HG03432 (cell line): ENCODE measurements at regions not wholly inside any gene's neighbourhood (a gene's known extent, or its start where the extent isn't known, plus 50 kb on each side); places are given as distances from the start of the nearest gene placed in this dataset.

Experiments used
- ATAC-seq: cut with Tn5 transposase; IDR thresholded peaks from one replicate; pipeline ENCODE4 v1.9.1; 2021; ENCODE audit warnings: mild to moderate bottlenecking, moderate library complexity; ENCODE audit not compliant: unreplicated experiment

DNA sequence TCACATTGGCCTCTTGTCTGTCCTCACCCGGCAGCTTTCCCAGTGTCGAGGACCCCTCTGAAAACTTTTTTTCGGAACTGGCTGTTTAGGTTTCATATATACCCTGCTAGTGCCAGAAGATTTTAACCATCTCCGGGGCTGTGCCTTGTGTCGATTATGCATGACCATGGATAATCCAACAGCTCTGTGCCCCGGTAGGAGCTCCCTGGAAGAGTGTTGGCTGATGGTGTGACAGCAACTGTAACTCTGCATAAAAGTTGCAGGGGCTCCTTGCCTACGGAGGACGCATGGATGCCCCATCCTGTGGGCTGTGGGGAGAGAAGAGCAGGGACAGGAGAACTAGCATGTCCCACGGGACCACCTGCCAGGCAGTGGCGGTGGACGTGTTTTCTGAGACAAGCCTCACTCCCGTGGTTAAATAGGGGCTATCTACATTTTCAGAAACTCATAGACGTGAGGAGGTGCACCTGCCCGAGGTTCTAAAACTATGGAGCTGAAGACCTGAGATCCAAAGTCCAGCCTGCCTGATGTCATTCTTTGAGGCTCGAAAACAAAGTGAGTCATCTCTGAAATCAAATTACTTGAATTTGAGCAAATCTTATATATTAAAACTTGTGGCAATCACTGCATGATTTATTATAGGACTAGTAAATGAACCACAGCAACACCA is 437.2 kb upstream of the HS6ST1 start:
- peak; percentile 13 for ATAC-seq

DNA sequence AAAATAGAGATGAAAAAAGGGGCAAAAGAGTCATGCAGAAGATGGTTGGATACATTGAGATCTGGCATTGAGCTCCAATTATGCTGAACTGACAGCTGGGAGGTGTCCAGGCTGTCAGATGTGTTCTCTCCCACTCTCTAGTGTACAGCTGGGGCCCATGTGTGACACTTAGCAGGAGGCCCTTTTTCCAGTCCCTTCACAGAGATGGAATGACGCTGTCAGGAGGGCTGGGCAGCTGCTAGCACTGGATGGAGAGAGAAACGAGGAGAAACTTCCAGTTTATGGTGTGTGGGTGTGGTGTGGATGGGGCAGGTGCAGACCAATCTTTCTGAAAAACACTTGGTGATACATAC is 437.7 kb upstream of the HS6ST1 start:
- peak; percentile 39 for ATAC-seq

DNA sequence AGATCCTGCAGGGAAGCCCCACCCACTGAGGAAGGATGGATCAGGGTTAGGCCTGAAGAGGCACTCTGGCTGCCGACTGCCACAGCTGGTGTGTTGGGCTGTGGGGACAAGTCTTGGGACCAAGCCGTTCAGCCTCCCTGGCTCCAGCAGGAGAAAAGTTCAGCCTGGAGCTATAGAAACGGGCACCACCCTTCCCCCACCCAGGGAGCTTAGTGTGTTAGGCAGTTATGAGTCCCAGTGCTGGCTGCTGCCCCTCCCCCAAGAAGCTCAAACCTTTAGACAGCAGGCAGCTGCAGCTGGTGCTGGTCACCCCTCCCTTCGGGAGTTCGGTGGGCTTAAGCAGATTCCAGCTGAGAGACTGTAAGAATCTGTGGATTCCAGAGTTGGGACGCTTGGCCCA is 447.1 kb upstream of the HS6ST1 start:
- no peak for ATAC-seq

DNA sequence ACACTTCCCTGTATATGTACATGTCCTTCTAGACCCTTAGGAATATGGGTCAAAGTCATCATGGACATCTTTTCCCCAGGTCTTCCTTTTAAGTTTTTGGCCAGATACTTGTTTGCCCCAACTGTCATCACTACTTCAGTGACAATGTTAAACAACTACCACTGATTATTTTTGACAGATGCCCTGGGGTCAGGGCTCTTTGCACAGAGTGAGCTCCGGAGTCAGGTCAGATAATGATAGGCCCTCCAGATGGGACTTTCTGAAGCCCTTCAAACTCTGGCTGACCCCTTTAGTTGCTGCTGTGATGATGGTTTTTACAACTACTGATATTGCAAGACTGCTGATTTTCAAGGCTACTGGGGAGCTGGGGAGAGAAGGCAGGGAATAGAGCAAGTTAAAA is 449.4 kb upstream of the HS6ST1 start:
- no peak for ATAC-seq

- ATAC-seq, result no peak
These were observed 450.9 kb upstream of the HS6ST1 start for GRCh38 chr2:128769457-128770142.

DNA sequence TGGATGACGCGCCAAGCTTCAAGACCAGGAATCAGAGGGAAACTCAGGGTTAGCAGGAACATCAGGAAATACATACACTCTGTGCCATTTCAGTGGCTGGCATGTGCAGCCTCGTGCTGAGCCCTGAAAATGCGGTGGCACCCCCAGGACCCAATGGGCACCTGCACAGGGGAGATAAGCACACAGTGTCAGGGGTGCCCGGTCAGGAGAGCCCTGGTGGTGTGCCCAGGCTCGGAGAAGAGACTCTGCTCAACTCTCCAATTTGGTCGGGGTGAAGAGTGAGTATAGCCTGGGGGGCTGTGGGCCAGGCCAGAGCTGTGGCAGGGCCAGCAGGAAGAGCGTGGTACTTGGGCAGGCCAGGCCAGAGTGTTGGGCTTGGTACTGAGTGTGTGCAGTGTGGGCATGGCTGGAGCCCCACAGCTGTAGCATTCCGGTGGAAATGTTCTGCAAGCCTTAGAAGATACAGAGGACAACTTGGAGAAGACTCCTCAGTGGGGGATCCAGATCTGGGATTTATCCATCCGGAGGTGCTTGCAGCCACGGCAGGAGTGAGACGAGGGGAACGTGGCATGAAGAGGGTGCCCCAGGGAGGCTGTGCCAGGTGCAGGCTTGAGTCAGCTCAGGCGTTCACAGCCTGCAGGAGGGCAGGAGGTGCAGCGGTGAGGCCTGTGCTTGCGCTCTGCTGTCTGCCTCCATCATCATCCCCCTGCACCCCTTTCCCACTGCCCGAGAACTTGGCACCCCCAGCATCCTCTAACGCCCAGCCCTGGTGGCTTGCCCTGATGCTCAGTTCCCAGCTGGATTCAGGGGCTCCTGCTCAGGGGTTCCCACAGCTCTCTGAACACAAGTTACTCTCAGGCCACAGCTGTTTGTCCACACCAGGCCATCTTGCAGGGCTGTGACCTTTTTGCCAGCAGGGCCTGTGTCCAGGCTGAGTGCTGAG is 451.7 kb upstream of the HS6ST1 start:
- no peak for ATAC-seq

- no peak for ATAC-seq
These were observed 452.7 kb upstream of the HS6ST1 start for GRCh38 chr2:128771401-128771800.

DNA sequence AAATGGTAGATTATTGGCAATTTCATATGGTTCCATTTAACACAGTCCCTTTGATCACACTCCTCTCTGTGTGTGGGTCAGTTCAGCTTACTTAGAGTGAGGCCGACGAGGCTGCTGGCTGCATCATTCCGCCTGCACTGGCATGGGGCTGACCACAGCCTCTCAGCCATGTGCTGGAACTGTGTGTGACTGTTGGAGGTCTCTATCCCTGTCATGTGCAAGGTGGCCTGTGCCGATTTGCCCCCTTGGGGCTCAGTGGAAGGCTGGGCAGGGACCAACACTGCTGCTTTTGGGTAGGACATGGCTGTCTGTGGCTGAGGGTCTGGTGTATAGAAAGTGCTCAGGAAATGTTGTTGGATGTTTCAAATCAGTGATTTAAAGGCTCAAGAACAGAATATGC is 454.0 kb upstream of the HS6ST1 start:
- no peak for ATAC-seq

- no peak for ATAC-seq
These were observed 455.1 kb upstream of the HS6ST1 start for GRCh38 chr2:128773641-128774319.

DNA sequence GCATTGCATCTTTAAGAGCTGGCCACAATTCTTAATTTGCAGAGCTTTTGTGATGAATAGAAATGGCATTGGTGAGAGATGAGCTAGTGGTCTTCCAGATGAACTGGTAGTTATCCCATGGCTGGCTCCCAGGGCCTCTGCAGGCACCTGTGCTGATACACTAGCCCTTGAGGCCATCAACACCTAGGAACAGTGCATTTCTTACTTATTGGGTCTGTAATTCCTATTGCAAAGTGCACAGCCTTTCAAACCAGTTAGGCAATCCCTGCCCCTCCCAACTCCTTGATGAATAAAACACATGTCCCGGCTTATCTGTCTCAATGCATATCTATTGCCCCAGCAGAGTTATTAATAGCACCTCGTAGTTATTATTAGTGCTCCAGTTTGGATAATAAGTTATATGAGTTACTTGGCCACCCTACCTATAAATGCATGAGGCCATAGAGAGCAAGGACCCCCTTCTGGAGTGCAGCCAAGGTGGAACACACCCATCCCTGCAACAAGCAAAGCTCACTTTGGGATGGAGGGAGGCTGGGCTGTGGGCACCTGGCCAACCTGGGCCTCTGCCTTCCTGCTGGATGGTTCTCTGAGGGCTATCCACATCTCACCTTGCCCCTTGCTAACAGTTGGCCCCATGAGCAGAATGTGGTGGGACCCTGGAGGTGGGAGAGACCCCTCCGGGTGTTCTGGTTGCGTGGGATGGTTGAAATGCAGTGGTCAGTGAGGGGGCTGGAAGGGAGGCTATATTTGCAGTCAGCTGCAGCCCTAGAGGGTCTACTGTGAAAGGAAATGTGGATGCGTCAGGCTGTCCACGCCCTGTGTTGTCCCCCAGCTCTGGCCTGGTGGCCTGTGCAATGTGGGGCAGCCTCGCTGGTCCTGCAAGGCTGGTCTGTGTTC is 455.9 kb upstream of the HS6ST1 start:
- ATAC-seq, result no peak

- ATAC-seq, result no peak
These were observed 456.7 kb upstream of the HS6ST1 start for GRCh38 chr2:128775217-128775913.

GRCh38 chr2:128775914-128776285 is 457.2 kb upstream of the HS6ST1 start:
- ATAC-seq, result no peak

GRCh38 chr2:128776461-128777195 is 458.0 kb upstream of the HS6ST1 start:
- no peak for ATAC-seq

DNA sequence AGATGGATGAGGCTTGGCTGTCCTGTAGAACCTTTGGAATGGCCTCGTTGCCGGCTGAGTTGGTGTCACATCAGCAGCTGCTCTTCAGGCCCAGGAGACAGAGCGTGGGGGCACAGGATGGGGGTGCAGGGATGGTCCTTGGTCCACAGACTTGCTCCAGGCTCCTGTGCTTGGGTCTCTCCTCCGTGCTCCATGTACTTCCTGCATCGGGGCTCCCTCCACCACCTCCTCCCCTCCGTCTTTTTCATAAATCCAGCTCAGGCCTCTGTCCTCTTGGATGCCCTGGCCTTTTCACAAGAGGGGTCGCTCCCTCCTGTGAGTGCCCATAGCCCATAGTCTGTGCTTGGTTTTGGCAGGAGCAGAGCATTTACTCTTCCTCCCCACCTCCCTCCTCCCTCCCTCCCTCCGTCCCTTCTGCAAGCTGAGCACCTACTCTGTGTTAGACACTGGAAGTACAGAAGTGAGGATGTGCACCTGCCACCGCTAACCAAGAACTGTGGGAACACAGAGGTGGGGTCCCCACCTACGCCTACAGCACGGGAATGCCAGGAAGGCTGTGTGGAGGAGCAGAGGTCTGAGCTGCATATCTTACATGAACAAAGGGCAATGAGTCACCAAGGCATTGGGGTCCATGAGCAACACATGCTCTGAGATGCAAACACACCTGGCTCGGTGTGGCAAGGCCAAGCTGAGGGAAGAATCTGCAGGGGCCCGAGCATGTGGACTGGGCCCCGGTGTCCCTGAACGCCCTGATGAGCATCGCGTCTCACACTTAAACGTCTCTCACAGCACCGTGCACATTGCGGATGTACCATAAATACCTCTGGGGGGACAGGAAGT is 458.7 kb upstream of the HS6ST1 start:
- ATAC-seq, result no peak

- ATAC-seq, result no peak
These were observed 460.2 kb upstream of the HS6ST1 start for GRCh38 chr2:128778843-128779242.

GRCh38 chr2:128779301-128780095 is 460.8 kb upstream of the HS6ST1 start:
- no peak for ATAC-seq

DNA sequence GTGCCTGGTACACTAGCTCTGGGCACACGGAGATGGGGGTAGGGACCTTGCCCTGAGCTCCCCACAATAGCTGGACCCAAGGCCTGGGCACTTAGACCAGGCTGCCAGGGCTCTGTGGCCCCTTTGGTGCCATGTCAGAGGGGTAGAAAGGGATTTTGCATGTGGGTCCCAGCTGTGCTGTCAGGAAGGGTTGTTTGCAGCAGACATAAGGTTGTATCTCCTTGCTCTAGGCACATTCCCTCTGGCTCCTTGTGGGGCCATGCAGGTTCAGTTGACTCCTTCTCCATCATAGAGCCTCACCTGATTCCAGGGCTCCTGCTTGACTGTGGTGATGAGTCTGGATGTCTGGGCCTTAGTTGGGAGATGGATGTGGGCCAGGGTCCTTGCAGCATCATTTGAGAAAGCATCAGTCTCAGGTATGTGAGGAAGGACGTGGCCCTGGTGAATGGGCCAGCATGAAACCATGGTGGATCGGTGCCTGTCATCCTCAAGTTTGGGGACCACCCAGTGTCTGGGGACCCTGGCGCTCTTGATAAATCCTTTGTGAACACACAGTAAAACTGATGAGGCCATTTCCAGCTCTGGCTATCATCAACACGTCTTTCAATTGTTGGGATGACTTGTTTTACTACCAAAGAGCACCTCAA is 461.9 kb upstream of the HS6ST1 start:
- no peak for ATAC-seq
